ENCODE measurements at regions not wholly inside any gene's neighbourhood (a gene's known extent, or its start where the extent isn't known, plus 50 kb on each side); places are given as distances from the start of the nearest gene placed in this dataset.

- TF ChIP-seq CTCF (conservative IDR thresholded peaks at IDR 0.05; ENCODE audit: low read depth in 2 of 2) (no peak), EZH2 (IDR thresholded peaks at IDR 0.05; ENCODE audit: low read depth, unreplicated experiment) (no peak), CREB1 (CRISPR knock-in tag; IDR thresholded peaks at IDR 0.05; ENCODE audit: low read depth) (no peak)
These were observed 98.7 kb downstream of the ANKRD60 start for GRCh38 chr20:58129721-58130151.
